Muscle layer of colon (tissue), 2 donors: ENCODE measurements at regions not wholly inside any gene's neighbourhood (a gene's known extent, or its start where the extent isn't known, plus 50 kb on each side); places are given as distances from the start of the nearest gene placed in this dataset.
A peak's percentile ranks its signal among the peaks of the same experiment; 100 is the strongest.

Source experiments
- H3K27ac ChIP-seq: one replicate; pipeline ENCODE4 v1.7.0; 2013; ENCODE audit warnings: low read depth, mild to moderate bottlenecking, low read length, moderate library complexity
- H3K27me3 ChIP-seq, 2 donors: one replicate each; pipeline ENCODE4 v1.7.0; 2013; ENCODE audit warnings: low read length in 2 of 2, mild to moderate bottlenecking in 2 of 2; ENCODE audit not compliant: insufficient read depth in 2 of 2, control insufficient read depth in 1 of 2
- H3K36me3 ChIP-seq: one replicate; pipeline ENCODE4 v1.7.0; 2013; ENCODE audit warnings: mild to moderate bottlenecking, low read length; ENCODE audit not compliant: insufficient read depth
- H3K4me1 ChIP-seq: one replicate; pipeline ENCODE4 v1.7.0; 2013; ENCODE audit warnings: mild to moderate bottlenecking, low read length; ENCODE audit not compliant: insufficient read depth
- H3K4me3 ChIP-seq, 2 donors: one replicate each; pipeline ENCODE4 v1.7.0; 2013; ENCODE audit warnings: low read length in 2 of 2, low read depth in 1 of 2, mild to moderate bottlenecking in 1 of 2, moderate library complexity in 1 of 2
- H3K9ac ChIP-seq: one replicate; pipeline ENCODE4 v1.7.0; 2013; ENCODE audit warnings: low read length
- H3K9me3 ChIP-seq: one replicate; pipeline ENCODE4 v1.7.0; 2013; ENCODE audit warnings: mild to moderate bottlenecking, low read length
- donor health status: abdominal sarcoma.
- donor health status: Adenocarcinoma of cecum.

- Histone ChIP-seq H3K9me3 (no peaks in the 10 kb centered on the region), H3K27ac (peak overlapping the region; percentile 32), H3K9ac (no peak overlapping the region), H3K27me3 (no peaks in the 10 kb centered on the region), H3K36me3 (no peaks in the 10 kb centered on the region), H3K4me1 (peaks cover 20% of the 10 kb centered on the region), H3K4me3 (no peak overlapping the region)
Measured at GRCh38 chr6:113489952-113490746, 367.0 kb upstream of the MARCKS start.

GRCh38 chr6:113491376-113491775 lies 365.8 kb upstream of the MARCKS start:
- Histone ChIP-seq H3K9me3 (no peaks in the 10 kb centered on the region), H3K4me3 (no peak overlapping the region), H3K36me3 (no peaks in the 10 kb centered on the region), H3K27ac (no peak overlapping the region), H3K27me3 (no peaks in the 10 kb centered on the region), H3K4me1 (peaks cover 20% of the 10 kb centered on the region), H3K9ac (no peak overlapping the region)

DNA sequence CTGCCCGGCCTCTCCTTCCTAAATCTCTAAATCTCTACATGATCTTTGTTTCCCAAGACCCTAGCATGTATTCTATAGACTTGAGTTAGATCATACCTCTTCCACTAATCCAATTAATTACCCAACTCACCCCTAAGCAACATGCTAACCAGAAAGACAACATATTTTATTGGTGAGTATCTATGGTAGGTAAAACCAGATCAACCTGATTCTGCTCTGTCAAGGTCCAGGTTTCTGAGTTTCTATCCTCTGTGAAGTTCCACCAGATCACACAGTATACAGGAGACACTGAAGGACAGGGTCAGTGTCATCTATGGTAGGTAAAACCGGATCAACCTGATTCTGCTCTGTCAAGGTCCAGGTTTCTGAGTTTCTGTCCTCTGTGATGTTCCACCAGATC lies 363.2 kb upstream of the MARCKS start:
- H3K27ac ChIP-seq = no peak overlapping the region

GRCh38 chr6:113495521-113495920 lies 361.6 kb upstream of the MARCKS start:
- Histone ChIP-seq H3K9ac (no peak overlapping the region), H3K4me3 (no peak overlapping the region), H3K36me3 (no peaks in the 10 kb centered on the region), H3K4me1 (no peaks in the 10 kb centered on the region), H3K9me3 (no peaks in the 10 kb centered on the region), H3K27me3 (no peaks in the 10 kb centered on the region), H3K27ac (no peak overlapping the region)

More for the DNA sequence above, 363.2 kb upstream of the MARCKS start:
- no peaks in the 10 kb centered on the region for H3K9me3 ChIP-seq
- H3K9ac ChIP-seq = no peak overlapping the region
- no peaks in the 10 kb centered on the region for H3K36me3 ChIP-seq
- peaks cover 14% of the 10 kb centered on the region for H3K4me1 ChIP-seq
- H3K4me3 ChIP-seq = no peak overlapping the region
- H3K27me3 ChIP-seq = no peaks in the 10 kb centered on the region

DNA sequence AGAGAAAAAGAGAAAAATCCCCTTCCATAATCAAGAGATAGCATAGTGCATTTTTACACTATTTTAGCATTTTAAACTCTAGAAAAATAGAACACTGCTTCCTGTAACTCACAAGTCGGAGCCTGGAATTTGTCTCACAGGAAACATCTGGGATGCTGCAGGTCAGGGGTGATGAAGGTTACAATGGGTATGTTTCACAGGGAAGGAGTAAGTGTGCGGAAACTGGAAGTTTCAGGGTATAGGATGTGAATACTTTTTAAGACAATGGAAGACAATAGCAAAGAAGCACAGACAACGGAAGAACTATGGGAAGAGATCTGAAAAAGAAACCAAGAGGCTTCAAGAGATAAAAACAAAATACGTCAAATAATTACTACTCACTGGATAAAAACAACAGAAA lies 361.0 kb upstream of the MARCKS start:
- Histone ChIP-seq H3K36me3 (no peaks in the 10 kb centered on the region), H3K27me3 (no peaks in the 10 kb centered on the region), H3K4me1 (no peaks in the 10 kb centered on the region), H3K4me3 (no peak overlapping the region), H3K27ac (no peak overlapping the region), H3K9ac (no peak overlapping the region), H3K9me3 (no peaks in the 10 kb centered on the region)

DNA sequence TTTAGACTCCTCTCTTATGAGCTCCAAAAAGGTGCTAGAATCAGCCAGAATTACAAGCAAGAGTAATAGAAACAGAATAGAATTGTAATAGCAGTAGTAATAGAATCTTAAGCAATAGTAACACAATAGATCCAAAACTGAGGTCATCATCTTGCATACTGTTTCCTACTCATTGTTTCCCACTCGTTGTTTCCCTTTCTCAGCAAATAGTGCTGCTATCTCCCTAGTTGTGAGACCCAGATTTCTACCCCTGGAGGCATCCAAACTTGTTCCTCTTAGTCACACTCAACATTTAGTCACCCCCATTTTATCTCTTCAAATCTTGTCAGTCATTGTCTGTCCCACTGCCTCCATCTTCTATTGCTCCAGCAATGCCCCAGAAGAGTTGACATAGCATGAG lies 356.9 kb upstream of the MARCKS start:
- Histone ChIP-seq H3K4me1 (no peaks in the 10 kb centered on the region), H3K9me3 (no peaks in the 10 kb centered on the region), H3K27me3 (no peaks in the 10 kb centered on the region), H3K36me3 (no peaks in the 10 kb centered on the region), H3K4me3 (no peak overlapping the region), H3K9ac (no peak overlapping the region), H3K27ac (no peak overlapping the region)

DNA sequence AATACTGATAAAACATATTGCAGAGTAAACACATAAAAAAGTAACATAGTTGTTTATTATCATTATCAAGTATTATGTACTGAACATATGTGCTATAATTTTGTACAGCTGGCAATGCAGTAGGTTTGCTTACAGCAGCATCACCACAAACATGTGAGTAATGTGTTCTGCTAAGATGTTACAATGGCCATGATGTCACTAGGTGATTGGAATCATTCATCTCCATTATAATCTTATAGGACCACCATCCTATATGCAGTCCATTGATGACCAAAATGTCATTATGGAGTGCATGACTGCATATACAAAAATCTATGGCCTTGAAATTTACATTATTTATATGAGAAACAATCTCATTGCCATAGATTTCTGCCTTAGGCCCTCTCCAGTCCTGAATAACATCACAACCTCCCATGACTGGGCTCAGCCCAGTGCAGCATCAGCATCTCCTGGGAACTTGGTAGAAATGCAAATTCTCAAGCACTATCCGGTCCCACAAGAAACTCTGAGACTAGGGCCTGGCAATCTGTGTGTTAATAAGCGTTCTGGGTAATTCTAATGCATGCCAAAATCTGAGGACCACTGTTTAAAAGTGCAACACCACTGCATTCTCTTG lies 352.0 kb upstream of the MARCKS start:
- no peaks in the 10 kb centered on the region for H3K9me3 ChIP-seq
- H3K36me3 ChIP-seq = no peaks in the 10 kb centered on the region
- no peaks in the 10 kb centered on the region for H3K4me1 ChIP-seq
- H3K27ac ChIP-seq = no peak overlapping the region
- no peak overlapping the region for H3K9ac ChIP-seq
- no peak overlapping the region for H3K4me3 ChIP-seq
- no peaks in the 10 kb centered on the region for H3K27me3 ChIP-seq

- Histone ChIP-seq H3K27me3 (no peaks in the 10 kb centered on the region), H3K4me3 (no peak overlapping the region), H3K36me3 (no peaks in the 10 kb centered on the region), H3K9ac (no peak overlapping the region), H3K4me1 (no peaks in the 10 kb centered on the region), H3K9me3 (no peaks in the 10 kb centered on the region), H3K27ac (no peak overlapping the region)
Measured at GRCh38 chr6:113508249-113508648, 348.9 kb upstream of the MARCKS start.

GRCh38 chr6:113511100-113511499 lies 346.0 kb upstream of the MARCKS start:
- H3K4me1 ChIP-seq = no peaks in the 10 kb centered on the region
- no peak overlapping the region for H3K27ac ChIP-seq

DNA sequence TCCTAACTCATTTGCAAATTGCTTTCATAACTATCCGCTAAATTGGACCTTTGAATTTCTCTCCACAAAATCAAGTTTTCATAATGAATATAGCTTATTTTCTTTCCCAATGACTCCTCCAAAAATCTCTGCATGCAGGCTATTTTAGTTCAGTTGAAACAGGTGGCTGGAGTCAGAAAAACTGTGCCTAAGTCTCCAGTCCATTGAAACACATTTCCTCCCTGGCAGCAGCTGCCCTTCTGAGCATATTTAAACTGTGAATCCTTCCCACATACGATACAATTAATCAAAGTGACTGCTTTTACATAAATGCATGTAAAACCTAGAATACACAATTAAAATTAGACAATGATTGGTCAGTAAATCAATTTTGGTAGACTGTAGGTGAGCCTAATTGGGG lies 344.6 kb upstream of the MARCKS start:
- H3K27me3 ChIP-seq = no peaks in the 10 kb centered on the region
- no peaks in the 10 kb centered on the region for H3K4me1 ChIP-seq
- H3K9ac ChIP-seq = no peak overlapping the region
- H3K36me3 ChIP-seq = no peaks in the 10 kb centered on the region
- H3K27ac ChIP-seq = no peak overlapping the region
- no peaks in the 10 kb centered on the region for H3K9me3 ChIP-seq
- no peak overlapping the region for H3K4me3 ChIP-seq

More at GRCh38 chr6:113511100-113511499, 346.0 kb upstream of the MARCKS start:
- H3K9me3 ChIP-seq = no peaks in the 10 kb centered on the region
- H3K9ac ChIP-seq = no peak overlapping the region
- no peaks in the 10 kb centered on the region for H3K36me3 ChIP-seq
- H3K4me3 ChIP-seq = no peak overlapping the region
- no peaks in the 10 kb centered on the region for H3K27me3 ChIP-seq

DNA sequence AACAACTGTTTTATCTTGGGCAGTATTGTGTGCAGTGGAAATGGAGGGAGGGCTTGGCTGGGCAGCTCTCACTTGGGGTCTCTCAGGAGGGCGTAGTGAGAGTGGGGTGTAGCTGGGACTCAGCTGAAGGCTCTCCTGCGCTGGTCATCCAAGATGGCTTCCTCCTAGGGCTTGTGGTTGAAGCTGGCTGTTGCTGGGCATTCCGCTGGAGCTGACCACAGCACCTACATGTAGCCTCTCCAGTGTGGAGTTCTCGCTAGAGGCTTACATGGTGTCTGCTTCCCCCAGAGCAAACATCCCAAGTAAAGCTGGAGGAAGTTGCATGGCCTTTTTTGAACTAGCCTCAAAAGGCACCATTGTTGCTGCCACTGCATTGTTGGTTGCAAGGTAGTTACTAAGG lies 344.1 kb upstream of the MARCKS start:
- Histone ChIP-seq H3K9ac (no peak overlapping the region), H3K4me3 (no peak overlapping the region), H3K9me3 (no peaks in the 10 kb centered on the region), H3K27ac (no peak overlapping the region), H3K36me3 (no peaks in the 10 kb centered on the region), H3K4me1 (no peaks in the 10 kb centered on the region), H3K27me3 (no peaks in the 10 kb centered on the region)

DNA sequence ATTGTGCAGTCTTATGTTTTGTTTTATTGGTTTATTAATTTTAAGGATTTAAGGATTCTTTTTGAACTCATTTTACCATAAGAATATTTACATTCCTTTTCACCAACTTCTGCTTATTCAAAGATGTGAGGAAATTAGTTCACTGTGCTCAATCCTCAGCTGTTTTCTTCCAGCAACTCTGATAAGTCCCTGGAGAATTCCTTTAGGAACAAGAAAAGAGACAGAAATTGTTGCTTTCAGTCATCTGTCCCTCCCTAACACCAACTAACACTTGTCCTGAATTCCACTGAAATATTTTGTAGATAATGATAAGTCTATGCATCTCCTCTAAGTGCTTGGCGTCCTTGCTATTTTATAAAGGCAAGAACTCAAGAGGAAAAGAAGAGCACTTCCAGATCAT lies 334.8 kb upstream of the MARCKS start:
- H3K27me3 ChIP-seq = no peaks in the 10 kb centered on the region
- no peaks in the 10 kb centered on the region for H3K36me3 ChIP-seq

More for the DNA sequence above, 334.8 kb upstream of the MARCKS start:
- H3K27ac ChIP-seq = no peak overlapping the region
- H3K4me1 ChIP-seq = no peaks in the 10 kb centered on the region
- no peak overlapping the region for H3K4me3 ChIP-seq
- H3K9me3 ChIP-seq = no peaks in the 10 kb centered on the region
- no peak overlapping the region for H3K9ac ChIP-seq
